Esophagus muscularis mucosa (tissue), 3 donors: ENCODE measurements at regions not wholly inside any gene's neighbourhood (a gene's known extent, or its start where the extent isn't known, plus 50 kb on each side); places are given as distances from the start of the nearest gene placed in this dataset.

Source experiments
- POLR2AphosphoS5 ChIP-seq, 2 donors: sonication (generic); formaldehyde crosslinking; IDR thresholded peaks; one replicate each; pipeline ENCODE4 v1.6.1; 2017; ENCODE audit warnings: antibody characterized with exemption in 2 of 2
- TF ChIP-seq, protein P1 (sequence below), 3 experiments: fragments of 200-600 bp in 2 of 3; fragments of 450-650 bp in 1 of 3; sonication (generic) in 2 of 3; IDR thresholded peaks; one replicate each; pipeline ENCODE4 v1.5.1; 2017 to 2019; ENCODE audit warnings: antibody characterized with exemption in 3 of 3, mild to moderate bottlenecking in 2 of 3, moderate library complexity in 1 of 3

DNA sequence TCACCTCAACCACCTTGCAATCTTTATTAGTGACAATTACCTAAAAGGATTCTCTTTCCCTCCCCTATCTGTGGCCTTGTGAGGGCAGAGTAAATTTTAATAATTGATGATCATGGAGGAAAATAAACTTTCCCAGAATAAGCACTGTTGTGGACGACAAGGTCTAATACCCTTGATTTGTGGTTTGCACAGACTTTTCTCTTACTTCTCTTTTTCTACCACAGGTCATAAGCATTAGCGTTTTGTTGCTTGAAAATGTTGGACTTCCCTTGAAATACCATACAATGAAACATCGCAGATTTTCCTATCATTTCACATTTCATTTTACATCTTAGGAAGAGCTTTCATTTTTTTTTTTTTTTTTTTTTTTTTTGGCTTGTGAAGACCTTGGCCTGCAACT, 188.1 kb upstream of the TMEM72 start:
- TF ChIP-seq POLR2AphosphoS5 (IDR thresholded peaks at IDR 0.05), result no peak
- TF ChIP-seq, protein P1, sequence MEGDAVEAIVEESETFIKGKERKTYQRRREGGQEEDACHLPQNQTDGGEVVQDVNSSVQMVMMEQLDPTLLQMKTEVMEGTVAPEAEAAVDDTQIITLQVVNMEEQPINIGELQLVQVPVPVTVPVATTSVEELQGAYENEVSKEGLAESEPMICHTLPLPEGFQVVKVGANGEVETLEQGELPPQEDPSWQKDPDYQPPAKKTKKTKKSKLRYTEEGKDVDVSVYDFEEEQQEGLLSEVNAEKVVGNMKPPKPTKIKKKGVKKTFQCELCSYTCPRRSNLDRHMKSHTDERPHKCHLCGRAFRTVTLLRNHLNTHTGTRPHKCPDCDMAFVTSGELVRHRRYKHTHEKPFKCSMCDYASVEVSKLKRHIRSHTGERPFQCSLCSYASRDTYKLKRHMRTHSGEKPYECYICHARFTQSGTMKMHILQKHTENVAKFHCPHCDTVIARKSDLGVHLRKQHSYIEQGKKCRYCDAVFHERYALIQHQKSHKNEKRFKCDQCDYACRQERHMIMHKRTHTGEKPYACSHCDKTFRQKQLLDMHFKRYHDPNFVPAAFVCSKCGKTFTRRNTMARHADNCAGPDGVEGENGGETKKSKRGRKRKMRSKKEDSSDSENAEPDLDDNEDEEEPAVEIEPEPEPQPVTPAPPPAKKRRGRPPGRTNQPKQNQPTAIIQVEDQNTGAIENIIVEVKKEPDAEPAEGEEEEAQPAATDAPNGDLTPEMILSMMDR (IDR thresholded peaks at IDR 0.05), result no peak
